ENCODE measurements at regions not wholly inside any gene's neighbourhood (a gene's known extent, or its start where the extent isn't known, plus 50 kb on each side); places are given as distances from the start of the nearest gene placed in this dataset.
"Not testable (repeated sequence)": the region's sequence is repeated elsewhere in the genome, so short reads cannot be mapped to it uniquely, and the experiment has no call there.

- FAIRE-seq, result no peak
Measured at GRCh38 chr5:163022582-163023128, 414.7 kb upstream of the CCNG1 start.

- FAIRE-seq, result no peak
Measured at GRCh38 chr5:163023846-163024245, 413.5 kb upstream of the CCNG1 start.

- no peak for FAIRE-seq
Measured at GRCh38 chr5:163024936-163025335, 412.5 kb upstream of the CCNG1 start.

- FAIRE-seq, result no peak
Measured at GRCh38 chr5:163033656-163034055, 403.7 kb upstream of the CCNG1 start.

GRCh38 chr5:163041254-163041653 lies 396.1 kb upstream of the CCNG1 start:
- FAIRE-seq, result no peak

GRCh38 chr5:163079618-163080017 lies 357.8 kb upstream of the CCNG1 start:
- no peak for FAIRE-seq

GRCh38 chr5:163089230-163089629 lies 348.2 kb upstream of the CCNG1 start:
- no peak for FAIRE-seq

GRCh38 chr5:163089926-163090325 lies 347.5 kb upstream of the CCNG1 start:
- FAIRE-seq, result no peak

GRCh38 chr5:163094492-163095180 lies 342.8 kb upstream of the CCNG1 start:
- no peak for FAIRE-seq

GRCh38 chr5:163104464-163104863 lies 332.9 kb upstream of the CCNG1 start:
- no peak for FAIRE-seq

GRCh38 chr5:163105456-163105855 lies 331.9 kb upstream of the CCNG1 start:
- FAIRE-seq, result no peak

- FAIRE-seq, result no peak
Measured at GRCh38 chr5:163106098-163106497, 331.3 kb upstream of the CCNG1 start.

- FAIRE-seq, result no peak
Measured at GRCh38 chr5:163108351-163108750, 329.0 kb upstream of the CCNG1 start.

GRCh38 chr5:163115011-163115410 lies 322.4 kb upstream of the CCNG1 start:
- no peak for FAIRE-seq

- FAIRE-seq, result not testable (repeated sequence)
Measured at GRCh38 chr5:163116618-163117017, 320.8 kb upstream of the CCNG1 start.

- no peak for FAIRE-seq
Measured at GRCh38 chr5:163134061-163134460, 303.3 kb upstream of the CCNG1 start.

GRCh38 chr5:163135849-163136248 lies 301.5 kb upstream of the CCNG1 start:
- no peak for FAIRE-seq

GRCh38 chr5:163161512-163161911 lies 275.9 kb upstream of the CCNG1 start:
- no peak for FAIRE-seq

- FAIRE-seq, result no peak
Measured at GRCh38 chr5:163162645-163163044, 274.8 kb upstream of the CCNG1 start.

GRCh38 chr5:163163858-163164257 lies 273.5 kb upstream of the CCNG1 start:
- FAIRE-seq, result no peak

- no peak for FAIRE-seq
Measured at GRCh38 chr5:163165277-163165676, 272.1 kb upstream of the CCNG1 start.

GRCh38 chr5:163170161-163170560 lies 267.2 kb upstream of the CCNG1 start:
- not testable (repeated sequence) for FAIRE-seq

GRCh38 chr5:163172540-163173338 lies 264.7 kb upstream of the CCNG1 start:
- FAIRE-seq, result no peak

- no peak for FAIRE-seq
Measured at GRCh38 chr5:163177971-163178370, 259.4 kb upstream of the CCNG1 start.

Measured in G401.6 (cell line).